ENCODE measurements at regions not wholly inside any gene's neighbourhood (a gene's known extent, or its start where the extent isn't known, plus 50 kb on each side); places are given as distances from the start of the nearest gene placed in this dataset.

DNA sequence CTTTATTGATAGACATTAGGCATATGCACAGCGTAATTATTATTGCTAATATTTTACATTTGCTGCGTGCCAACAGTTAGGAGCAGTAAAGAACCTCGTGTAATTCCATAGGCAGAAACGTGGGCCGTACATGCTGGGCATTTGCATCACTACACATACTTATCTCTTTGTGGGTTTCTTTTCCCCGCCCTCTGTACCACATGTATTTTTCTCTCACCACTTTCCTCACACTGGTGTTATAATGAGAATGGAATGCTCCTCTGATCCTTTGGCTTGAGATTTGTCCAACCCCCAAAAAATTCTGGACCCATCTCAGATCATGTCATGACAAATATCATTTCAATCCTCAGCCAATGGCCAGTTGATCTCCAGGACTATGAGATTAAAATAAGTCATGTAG is 1952.6 kb upstream of the WWC1 start:
- Histone ChIP-seq H3K9me3 (no peaks in the 10 kb centered on the region), H3K27me3 (no peaks in the 10 kb centered on the region), H3K4me1 (no peaks in the 10 kb centered on the region), H3K4me3 (no peak overlapping the region), H3K27ac (no peak overlapping the region), H3K36me3 (no peaks in the 10 kb centered on the region)
- TF ChIP-seq EP300 (IDR thresholded peaks at IDR 0.05; ENCODE audit: low read depth) (no peak), POLR2A (IDR thresholded peaks at IDR 0.05) (no peak), POLR2AphosphoS5 (IDR thresholded peaks at IDR 0.05) (no peak)
- TF ChIP-seq, protein P1, sequence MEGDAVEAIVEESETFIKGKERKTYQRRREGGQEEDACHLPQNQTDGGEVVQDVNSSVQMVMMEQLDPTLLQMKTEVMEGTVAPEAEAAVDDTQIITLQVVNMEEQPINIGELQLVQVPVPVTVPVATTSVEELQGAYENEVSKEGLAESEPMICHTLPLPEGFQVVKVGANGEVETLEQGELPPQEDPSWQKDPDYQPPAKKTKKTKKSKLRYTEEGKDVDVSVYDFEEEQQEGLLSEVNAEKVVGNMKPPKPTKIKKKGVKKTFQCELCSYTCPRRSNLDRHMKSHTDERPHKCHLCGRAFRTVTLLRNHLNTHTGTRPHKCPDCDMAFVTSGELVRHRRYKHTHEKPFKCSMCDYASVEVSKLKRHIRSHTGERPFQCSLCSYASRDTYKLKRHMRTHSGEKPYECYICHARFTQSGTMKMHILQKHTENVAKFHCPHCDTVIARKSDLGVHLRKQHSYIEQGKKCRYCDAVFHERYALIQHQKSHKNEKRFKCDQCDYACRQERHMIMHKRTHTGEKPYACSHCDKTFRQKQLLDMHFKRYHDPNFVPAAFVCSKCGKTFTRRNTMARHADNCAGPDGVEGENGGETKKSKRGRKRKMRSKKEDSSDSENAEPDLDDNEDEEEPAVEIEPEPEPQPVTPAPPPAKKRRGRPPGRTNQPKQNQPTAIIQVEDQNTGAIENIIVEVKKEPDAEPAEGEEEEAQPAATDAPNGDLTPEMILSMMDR (IDR thresholded peaks at IDR 0.05): no peak
- WGBS, 2 donors (ENCODE audit: low coverage in 1 of 2): 86 to 96% methylated on average over 6 of the region's 6 CpGs
- no peak for DNase-seq
- in situ Hi-C loops (cut with MboI; ENCODE audit: low pct_ligation_motif_present in 1 of 4, low pct_unique_long_range_greater_than_20kb in 1 of 4, low sequenced_read_pairs in 3 of 4): no loop called here
- intact Hi-C loops (cut with DNase I; ENCODE audit: low total_unique reads): no loop called here

DNA sequence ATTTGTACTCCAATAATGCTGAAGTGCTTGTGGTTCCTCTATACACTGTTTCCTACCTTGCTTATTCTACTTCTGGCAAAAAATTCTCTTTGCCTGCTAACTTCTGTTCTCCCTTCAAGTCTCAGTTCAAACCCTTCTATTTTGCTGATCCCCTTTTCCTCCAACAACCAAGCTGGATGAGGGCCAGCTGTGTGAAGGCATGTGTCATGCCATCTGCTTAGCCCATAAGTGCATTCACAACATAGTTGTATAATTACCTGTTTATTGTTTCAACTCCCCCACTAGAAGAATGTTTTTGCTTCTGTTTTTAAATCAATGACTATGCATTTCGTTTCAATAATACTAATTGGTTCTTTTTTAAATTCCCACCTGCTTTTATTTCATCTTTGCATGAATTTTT is 1951.4 kb upstream of the WWC1 start:
- Histone ChIP-seq H3K27me3 (no peaks in the 10 kb centered on the region), H3K27ac (no peak overlapping the region), H3K4me3 (no peak overlapping the region), H3K9me3 (no peaks in the 10 kb centered on the region), H3K4me1 (no peaks in the 10 kb centered on the region), H3K36me3 (no peaks in the 10 kb centered on the region)
- in situ Hi-C loops (cut with MboI; ENCODE audit: low pct_ligation_motif_present in 1 of 4, low pct_unique_long_range_greater_than_20kb in 1 of 4, low sequenced_read_pairs in 3 of 4) (no loop called here), intact Hi-C loops (cut with DNase I; ENCODE audit: low total_unique reads) (no loop called here)
- TF ChIP-seq, protein P1 (IDR thresholded peaks at IDR 0.05): no peak
- TF ChIP-seq POLR2AphosphoS5 (IDR thresholded peaks at IDR 0.05) (no peak), POLR2A (IDR thresholded peaks at IDR 0.05) (no peak), EP300 (IDR thresholded peaks at IDR 0.05; ENCODE audit: low read depth) (no peak)
- 0 to 58% methylated on average over 1 of the region's 1 CpG for WGBS, 2 donors (ENCODE audit: low coverage in 1 of 2)
- DNase-seq: no peak

DNA sequence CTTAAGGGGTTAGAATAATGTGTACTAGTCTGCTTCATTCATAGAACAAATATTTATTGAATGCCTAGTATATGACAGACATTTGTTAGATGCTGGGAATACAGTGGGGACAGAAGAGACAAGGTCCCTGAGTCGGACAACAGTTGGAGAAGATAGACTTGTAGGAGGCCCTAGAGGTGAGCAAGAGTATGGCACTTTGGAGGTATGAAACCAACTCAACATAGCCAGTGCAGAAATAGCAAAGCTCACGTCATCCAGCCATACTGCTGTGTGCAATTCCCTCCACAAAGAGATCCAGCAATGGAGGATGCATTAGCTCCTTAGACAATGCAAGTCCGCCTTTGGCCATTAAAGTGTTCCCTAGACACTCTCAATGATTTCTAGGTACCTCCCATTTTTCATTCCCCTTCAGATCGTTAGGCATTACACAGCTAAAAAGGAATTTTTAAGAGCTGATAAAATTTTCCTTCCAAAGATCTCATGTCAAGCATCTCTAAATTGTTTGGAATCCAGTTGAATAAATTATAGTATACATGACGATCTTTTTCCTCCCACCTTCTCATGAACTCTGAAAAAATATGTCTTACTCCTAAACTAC is 1949.6 kb upstream of the WWC1 start:
- no peak for DNase-seq
- H3K4me3 ChIP-seq: no peak overlapping the region
- no peak overlapping the region for H3K27ac ChIP-seq
- H3K9me3 ChIP-seq: no peaks in the 10 kb centered on the region
- H3K27me3 ChIP-seq: no peaks in the 10 kb centered on the region
- 66 to 80% methylated on average over 3 to 5 of the region's 5 CpGs for WGBS, 2 donors (ENCODE audit: low coverage in 1 of 2)
- TF ChIP-seq EP300 (IDR thresholded peaks at IDR 0.05; ENCODE audit: low read depth) (no peak), POLR2AphosphoS5 (IDR thresholded peaks at IDR 0.05) (no peak), POLR2A (IDR thresholded peaks at IDR 0.05) (no peak)
- TF ChIP-seq, protein P1 (IDR thresholded peaks at IDR 0.05): no peak
- H3K4me1 ChIP-seq: no peaks in the 10 kb centered on the region
- no peaks in the 10 kb centered on the region for H3K36me3 ChIP-seq
- intact Hi-C loops (cut with DNase I; ENCODE audit: low total_unique reads): no loop called here
- in situ Hi-C loops (cut with MboI; ENCODE audit: low pct_ligation_motif_present in 1 of 4, low pct_unique_long_range_greater_than_20kb in 1 of 4, low sequenced_read_pairs in 3 of 4): no loop called here

DNA sequence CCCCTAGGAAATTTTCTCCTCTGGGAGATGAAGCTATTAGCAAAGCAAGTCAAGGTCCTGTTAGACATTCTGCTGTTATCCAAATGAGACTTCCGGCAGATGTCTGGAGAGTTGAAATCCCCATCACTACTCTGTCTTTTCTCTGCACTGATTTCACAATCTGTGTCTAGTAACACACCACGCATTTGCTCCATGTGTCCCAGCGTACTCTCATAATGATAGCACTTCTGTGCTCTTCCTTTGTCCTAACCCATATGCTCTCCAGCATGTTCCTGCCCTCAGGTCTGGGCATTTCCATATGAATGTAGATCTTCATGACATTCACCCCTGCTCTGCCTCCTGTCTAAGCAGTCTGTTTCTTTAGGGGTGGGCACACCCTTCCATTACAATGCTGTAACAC is 1949.0 kb upstream of the WWC1 start:
- Histone ChIP-seq H3K36me3 (no peaks in the 10 kb centered on the region), H3K27ac (no peak overlapping the region), H3K4me1 (no peaks in the 10 kb centered on the region), H3K4me3 (no peak overlapping the region), H3K27me3 (no peaks in the 10 kb centered on the region), H3K9me3 (no peaks in the 10 kb centered on the region)
- TF ChIP-seq EP300 (IDR thresholded peaks at IDR 0.05; ENCODE audit: low read depth) (no peak), POLR2A (IDR thresholded peaks at IDR 0.05) (no peak), POLR2AphosphoS5 (IDR thresholded peaks at IDR 0.05) (no peak)
- TF ChIP-seq, protein P1 (IDR thresholded peaks at IDR 0.05): no peak
- intact Hi-C loops (cut with DNase I; ENCODE audit: low total_unique reads): no loop called here
- in situ Hi-C loops (cut with MboI; ENCODE audit: low pct_ligation_motif_present in 1 of 4, low pct_unique_long_range_greater_than_20kb in 1 of 4, low sequenced_read_pairs in 3 of 4): no loop called here
- WGBS, 2 donors (ENCODE audit: low coverage in 1 of 2): 64 to 92% methylated on average over 2 to 3 of the region's 3 CpGs
- no peak for DNase-seq

Data from transverse colon (tissue), 4 donors.